GM19351 (cell line): ENCODE measurements at regions not wholly inside any gene's neighbourhood (a gene's known extent, or its start where the extent isn't known, plus 50 kb on each side); places are given as distances from the start of the nearest gene placed in this dataset.
"Not testable (repeated sequence)": the region's sequence is repeated elsewhere in the genome, so short reads cannot be mapped to it uniquely, and the experiment has no call there.

Source experiments
- ATAC-seq: cut with Tn5 transposase; IDR thresholded peaks from one replicate; pipeline ENCODE4 v1.9.1; 2021; ENCODE audit warnings: mild to moderate bottlenecking, moderate library complexity; ENCODE audit not compliant: unreplicated experiment

DNA sequence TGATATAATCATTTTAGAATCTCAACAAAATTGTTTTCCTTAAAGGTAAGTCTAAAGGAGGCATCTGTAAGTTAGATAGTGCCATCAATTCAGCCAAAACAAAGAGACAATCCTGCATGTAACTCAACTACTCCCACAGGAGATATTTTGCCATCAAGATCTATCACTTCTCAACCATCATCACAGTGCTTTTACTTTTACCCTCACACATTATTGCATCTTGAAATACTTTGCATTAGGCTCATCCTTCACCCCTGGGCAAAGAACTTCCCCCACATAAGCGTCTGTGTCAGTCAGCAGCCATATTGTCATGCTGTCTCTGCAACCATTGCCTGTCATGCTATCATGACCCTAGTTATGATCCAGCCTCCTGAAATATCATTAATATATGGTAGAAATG lies 54.9 kb upstream of the NLGN1 start:
- no peak for ATAC-seq

DNA sequence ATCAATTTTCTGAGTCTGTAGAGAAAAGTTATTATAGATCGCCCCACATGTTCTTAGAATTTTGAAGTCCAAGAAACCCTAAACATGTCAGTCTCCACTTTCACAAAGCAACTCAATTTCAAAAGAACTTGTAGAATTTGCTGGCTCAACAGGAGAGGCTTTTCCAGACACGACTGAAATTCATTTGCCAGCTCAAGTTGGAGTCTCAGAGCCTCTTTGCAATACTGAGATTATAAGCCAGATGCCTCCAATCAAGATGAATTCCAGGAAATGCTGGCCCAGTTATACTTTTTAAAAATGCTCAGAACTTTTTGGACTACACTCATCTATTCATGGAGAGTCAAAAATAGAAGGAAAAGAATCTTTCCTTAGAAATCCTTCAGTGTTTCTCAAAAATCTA lies 56.9 kb upstream of the NLGN1 start:
- ATAC-seq: no peak

- ATAC-seq: no peak
Observed at GRCh38 chr3:173336261-173336660, 61.3 kb upstream of the NLGN1 start.

GRCh38 chr3:173306110-173306509 lies 91.4 kb upstream of the NLGN1 start:
- ATAC-seq: no peak

GRCh38 chr3:173304182-173304800 lies 93.3 kb upstream of the NLGN1 start:
- no peak for ATAC-seq

DNA sequence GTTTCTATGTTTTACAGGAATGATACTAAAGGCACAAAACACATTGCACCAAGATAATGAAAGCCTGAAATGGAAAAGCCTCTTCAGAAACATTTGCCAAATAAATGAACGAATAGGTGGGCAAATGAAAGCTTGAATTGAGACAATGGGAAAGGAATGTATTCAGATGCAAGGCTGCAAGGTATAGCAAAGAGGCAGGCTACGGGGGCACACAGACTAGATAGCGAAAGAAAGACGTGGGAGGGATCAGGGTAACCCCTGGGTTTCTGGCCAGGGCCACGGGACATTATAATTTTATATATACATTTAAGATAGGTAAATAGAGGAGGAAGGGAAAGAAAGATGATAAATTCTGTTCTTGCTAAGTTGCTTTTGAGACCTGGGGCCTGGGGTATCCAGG lies 95.9 kb upstream of the NLGN1 start:
- no peak for ATAC-seq

DNA sequence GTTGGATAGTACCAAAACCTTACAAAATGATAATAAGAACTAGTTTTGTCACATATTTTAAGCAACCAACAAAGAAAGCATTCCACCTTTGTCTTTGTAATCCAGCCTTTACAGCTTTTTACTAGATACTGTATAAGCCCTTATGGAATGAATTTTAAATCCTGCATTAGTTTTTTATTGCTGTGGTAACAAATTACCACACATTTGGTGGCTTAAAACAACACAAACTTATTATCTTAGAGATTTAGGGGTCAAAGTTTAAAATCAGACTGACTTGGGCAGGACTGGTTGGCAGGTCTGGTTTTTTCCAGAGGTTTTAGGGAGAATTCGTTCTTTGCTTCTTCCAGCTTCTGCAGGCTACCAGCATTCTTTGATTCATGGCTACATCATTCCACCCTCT lies 108.5 kb upstream of the NLGN1 start:
- ATAC-seq: no peak

DNA sequence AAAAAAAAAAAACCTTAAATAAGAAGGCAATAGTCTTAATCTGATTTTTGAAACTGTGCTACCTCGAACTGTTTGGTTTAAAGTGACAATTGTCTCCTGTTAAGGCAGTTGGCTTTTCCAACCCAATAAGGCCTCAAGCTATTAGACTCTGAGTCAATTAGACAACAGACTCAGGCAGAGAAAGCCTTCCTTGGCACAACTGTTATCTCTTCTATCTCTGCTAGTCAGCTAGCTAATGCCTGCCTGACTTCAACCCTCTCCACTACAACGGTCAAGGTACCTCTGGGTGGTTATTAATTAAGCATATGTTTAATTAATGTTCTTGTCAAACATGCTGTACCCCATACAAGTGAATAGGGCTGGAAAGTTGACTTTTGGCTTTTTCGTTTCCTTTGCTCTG lies 110.2 kb upstream of the NLGN1 start:
- ATAC-seq: no peak

DNA sequence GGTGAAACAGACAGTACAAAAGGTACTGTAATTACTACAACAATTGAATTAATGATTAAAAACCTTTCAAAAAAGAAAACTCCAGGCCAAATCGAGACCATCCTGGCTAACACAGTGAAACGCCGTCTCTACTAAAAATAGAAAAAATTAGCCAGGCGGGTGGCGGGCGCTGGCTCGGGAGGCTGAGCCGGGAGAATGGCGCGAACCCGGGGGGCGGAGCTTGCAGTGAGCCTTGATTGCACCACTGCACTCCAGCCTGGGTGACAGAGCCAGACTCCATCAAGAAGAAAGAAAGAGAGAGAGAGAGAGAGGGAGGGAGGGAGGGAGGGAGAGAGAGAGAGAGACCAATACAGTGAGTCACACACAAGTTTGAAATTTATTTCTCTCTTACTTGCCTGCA lies 111.0 kb upstream of the NLGN1 start:
- ATAC-seq: not testable (repeated sequence)

GRCh38 chr3:173284301-173284700 lies 113.2 kb upstream of the NLGN1 start:
- ATAC-seq: no peak

- ATAC-seq: peak; percentile 84
Observed at GRCh38 chr3:173275740-173276139, 121.8 kb upstream of the NLGN1 start.

- ATAC-seq: no peak
Observed at GRCh38 chr3:173273838-173274237, 123.7 kb upstream of the NLGN1 start.

DNA sequence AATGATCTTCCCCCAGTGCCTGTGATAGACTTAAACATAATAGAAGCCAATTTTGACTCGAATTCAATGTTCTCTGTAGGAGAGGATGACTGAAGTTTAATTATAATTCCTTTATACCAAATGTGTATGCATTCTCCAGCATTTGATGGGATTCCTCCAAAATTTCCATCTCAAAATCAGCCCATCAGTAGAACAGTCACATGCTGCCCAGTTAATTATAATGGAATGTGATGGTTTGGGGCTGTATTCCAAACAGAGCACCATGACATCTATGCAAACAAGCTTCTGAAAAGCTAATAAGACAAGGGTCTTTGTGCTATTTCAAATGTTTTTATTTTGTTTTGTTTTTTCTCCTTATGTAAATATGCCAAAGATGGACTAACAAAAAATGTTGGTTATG lies 127.7 kb upstream of the SPATA16 start:
- no peak for ATAC-seq

DNA sequence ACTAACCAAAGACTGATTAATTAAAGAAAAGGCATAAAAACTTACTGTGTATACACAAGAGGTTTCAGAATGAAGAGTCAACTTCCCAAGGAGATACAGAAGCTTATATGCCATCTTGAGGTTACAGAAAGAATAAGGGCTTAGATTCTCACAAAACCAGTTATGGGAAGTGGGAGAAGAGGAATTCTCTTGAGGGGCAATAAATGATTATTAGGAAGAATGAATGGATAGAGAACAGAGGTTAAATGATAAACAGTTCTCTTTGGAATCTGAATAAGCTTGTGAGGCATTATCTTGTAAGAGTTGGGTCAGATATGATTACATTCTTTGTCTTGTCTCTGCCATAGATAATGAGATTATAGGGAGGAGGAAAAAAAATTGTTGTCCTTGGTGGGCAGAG lies 126.7 kb upstream of the SPATA16 start:
- no peak for ATAC-seq

- no peak for ATAC-seq
Observed at GRCh38 chr3:173266441-173266840, 125.4 kb upstream of the SPATA16 start.

- no peak for ATAC-seq
Observed at GRCh38 chr3:173258697-173259096, 117.7 kb upstream of the SPATA16 start.

GRCh38 chr3:173257797-173258196 lies 116.8 kb upstream of the SPATA16 start:
- no peak for ATAC-seq

DNA sequence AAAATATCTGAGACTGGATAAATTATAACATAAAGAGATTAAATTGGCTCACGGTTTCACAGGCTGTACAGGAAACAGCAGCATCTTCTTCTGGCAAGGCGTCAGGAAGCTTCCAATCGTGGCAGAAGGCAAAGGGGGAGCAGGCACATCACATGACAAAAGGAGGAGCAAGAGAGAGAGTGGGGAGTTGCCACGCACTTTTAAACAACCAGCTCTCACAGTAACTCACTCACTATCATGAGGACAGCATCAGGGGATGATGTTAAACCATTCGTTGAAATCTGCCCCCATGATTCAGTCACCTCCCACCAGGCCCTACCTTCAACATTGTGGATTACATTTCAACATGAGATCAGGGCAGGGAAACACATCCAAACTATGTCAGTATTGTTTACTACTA lies 114.5 kb upstream of the SPATA16 start:
- ATAC-seq: no peak

GRCh38 chr3:173253471-173253870 lies 112.4 kb upstream of the SPATA16 start:
- ATAC-seq: no peak

GRCh38 chr3:173249457-173249856 lies 108.4 kb upstream of the SPATA16 start:
- peak; percentile 66 for ATAC-seq

DNA sequence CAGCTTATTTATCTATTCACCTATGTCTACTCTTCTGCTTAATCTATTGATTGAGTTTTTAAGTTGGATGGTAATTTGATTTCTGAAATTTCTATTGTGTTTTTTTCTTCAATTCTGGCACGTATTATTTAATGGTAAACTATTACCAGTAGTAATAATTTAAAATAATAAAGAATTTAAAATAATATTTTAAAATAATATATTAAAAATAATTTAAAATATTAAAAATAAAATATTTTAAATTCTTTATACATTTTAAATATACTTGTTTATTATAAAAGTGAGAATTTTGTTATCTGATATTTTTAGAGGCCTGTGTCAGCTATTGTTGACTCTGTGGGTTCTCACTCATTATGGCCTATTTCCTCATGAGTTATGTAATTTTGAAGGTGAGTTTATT lies 100.7 kb upstream of the SPATA16 start:
- ATAC-seq: no peak

DNA sequence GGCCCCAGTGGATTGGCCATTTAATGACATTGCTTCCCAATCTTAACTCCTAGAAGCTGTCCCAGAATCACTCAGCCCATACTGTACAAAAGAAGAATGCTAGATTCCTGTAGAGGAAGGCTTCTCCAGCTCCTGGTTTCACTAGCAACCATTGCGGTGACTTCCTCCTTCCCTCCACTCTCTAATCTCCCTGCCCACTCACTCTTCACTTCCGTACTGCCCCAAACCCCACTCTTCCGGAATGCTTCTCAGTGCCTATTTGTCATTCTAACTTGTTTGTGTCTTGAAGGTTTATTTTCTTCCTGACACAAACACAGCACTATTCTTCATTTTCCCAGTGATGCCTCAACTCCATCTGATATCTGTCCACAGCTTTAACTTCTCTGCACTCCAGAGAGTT lies 97.1 kb upstream of the SPATA16 start:
- ATAC-seq: no peak

- ATAC-seq: no peak
Observed at GRCh38 chr3:173225351-173225750, 84.3 kb upstream of the SPATA16 start.

GRCh38 chr3:173221010-173221409 lies 80.0 kb upstream of the SPATA16 start:
- no peak for ATAC-seq
